ENCODE measurements at regions not wholly inside any gene's neighbourhood (a gene's known extent, or its start where the extent isn't known, plus 50 kb on each side); places are given as distances from the start of the nearest gene placed in this dataset.

DNA sequence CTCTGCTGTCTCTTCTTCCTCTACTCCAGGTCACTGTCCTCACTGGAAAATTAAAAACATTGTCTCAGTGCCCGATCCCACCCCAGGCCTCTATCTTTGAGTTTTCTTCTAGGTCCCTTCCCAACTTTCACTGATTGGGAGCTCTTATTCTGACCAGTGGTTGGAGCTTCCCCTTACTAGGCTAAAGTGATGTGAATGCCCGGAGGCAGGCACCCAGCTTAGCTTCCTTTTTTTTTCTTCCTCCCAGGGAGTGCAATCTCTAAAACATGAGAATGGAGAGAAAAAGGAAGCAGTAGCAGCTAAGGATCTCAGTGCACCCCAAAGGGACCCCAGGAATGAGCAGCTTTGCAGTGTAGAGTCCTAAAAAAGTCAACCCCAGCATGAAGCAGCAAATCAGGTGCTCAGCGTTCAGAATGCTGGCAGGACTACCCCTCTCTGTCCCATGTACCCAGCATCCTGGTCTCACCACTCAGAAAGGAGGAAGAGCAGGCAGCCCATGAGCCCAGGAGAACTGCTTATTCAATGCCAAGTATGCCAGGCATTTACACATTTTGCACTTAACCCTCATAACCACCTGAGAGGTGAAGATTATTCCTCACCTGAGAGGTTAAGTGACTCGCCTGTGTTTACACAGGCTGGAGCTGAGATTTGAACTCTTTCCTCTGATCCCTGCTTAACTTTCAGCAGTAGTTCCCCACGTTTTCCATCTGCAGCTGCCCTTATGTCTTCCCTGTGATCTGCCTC lies 146.2 kb upstream of the PWP1 start:
- no peak for DNase-seq (ENCODE audit: extremely low read depth, low read depth, low spot score)

DNA sequence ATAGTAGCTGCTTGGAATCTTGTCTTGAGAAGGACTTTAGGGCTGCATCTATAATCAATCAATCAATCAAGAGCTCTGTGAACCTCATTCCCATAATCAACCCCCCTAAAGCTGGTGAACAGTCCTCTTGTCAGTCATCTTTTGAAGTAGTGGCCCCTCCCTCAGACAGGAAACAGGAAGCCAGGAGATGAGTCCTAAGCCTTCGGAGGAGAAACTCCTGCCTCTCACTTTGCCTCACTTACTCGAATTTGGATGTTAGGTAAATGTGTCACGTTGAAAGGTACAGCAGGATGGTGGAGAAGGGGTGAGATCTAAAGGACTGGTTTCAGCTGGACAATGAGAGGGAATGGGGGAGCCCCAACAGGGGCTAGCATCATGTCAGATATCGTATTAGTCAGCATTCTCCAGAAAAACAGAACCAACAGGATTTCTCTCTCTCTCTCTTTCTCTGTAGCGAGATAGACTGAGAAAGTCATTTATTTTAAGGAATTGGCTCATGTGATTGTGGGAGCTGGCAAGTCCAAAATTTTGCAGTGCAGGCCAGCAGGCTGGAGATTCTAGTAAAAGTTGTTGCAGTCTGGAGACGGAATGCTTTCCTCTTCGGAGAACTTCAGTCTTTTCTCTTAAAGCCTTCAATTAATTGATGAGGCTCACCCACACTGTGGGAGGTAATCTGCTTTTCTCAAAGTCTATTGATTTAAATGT lies 144.4 kb upstream of the PWP1 start:
- no peak for DNase-seq (ENCODE audit: extremely low read depth, low read depth, low spot score)

DNA sequence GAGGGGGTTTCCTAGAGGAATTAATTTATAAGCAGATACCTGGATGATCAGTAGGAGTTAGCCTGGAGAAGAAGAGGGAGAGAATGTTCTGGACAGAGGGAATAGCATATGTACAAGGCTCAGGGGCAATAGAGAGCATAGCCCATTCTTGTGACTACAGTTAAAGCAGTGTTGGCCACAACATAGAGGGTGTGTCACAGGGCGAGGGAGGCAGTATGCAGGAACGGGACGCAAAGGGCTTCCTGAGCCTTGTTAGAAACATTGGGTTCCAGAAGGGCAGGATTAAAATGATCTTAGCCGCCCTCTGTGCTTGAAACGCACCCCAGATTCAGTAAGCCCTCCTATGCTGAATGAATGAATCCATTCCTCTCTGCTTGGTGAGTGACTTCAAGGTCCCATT lies 142.2 kb upstream of the PWP1 start:
- DNase-seq (ENCODE audit: extremely low read depth, low read depth, low spot score), result no peak

- DNase-seq (ENCODE audit: extremely low read depth, low read depth, low spot score), result no peak
Observed at GRCh38 chr12:107543841-107544240, 141.8 kb upstream of the PWP1 start.

DNA sequence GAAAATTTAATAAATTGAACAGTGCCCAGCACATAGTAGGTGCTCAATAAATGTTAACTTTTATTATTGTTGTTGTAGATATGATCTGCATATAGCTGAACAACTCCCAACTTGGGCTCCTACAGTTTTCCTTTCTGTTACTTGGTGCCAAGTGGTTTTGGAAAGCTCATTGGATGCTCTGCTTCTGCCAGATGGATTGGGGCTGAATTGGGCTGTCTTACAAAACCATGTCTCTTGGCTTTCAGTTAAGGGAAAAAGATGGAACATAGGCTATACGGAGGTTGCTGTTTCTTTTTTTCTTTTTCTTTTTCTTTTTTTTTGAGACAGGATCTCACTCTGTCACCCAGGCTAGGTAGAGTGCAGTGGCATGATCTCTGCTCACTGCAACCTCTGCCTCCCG lies 140.7 kb upstream of the PWP1 start:
- no peak for DNase-seq (ENCODE audit: extremely low read depth, low read depth, low spot score)

DNA sequence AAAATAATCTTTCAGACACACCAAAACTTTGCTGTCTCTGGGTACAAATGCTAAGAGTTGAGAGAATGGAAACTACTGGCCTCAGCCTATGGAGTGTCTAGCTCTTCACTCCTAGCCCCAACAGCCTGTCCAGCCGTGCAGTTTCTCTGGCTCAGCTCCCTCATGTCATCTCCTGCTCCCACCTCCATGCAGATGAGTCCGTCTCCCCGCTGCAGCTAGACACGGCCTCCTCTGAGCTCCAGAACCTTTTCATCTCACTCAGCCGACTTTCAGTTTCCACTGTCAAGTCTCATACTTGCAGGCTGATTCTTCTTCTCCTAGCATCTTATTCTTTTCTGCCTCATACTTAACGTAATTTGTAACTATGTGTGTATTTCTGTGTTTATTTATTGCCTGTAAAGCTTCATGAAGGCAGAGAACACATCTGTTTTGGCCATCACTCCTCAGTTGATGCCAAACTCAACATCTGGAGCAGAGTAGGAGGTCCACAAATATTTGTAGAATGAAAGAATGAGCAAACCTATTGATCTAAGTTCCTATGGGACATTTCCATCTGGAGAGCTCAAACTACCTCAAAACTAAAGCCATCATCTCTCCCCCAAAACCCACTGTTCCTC lies 139.8 kb upstream of the PWP1 start:
- no peak for DNase-seq (ENCODE audit: extremely low read depth, low read depth, low spot score)

DNA sequence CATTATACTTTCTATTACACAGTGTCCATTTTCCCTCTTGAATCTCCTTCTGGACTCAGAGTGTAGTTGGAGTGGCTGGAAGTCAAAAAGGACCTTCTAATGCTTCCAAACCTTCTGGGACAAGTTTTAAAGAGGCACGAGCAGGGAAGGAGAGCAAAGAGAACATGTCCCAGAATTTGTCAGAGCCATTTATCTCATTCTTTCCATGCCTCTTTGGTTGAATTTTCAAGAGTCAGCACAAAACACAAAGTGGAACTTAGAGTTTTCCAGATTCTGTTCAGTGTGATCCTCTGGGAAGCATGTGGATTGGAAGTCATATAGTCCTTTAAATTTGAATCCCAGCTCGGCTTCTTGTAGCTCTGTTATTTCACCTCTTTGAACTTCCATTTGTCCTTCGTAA lies 138.2 kb upstream of the PWP1 start:
- no peak for DNase-seq (ENCODE audit: extremely low read depth, low read depth, low spot score)

DNA sequence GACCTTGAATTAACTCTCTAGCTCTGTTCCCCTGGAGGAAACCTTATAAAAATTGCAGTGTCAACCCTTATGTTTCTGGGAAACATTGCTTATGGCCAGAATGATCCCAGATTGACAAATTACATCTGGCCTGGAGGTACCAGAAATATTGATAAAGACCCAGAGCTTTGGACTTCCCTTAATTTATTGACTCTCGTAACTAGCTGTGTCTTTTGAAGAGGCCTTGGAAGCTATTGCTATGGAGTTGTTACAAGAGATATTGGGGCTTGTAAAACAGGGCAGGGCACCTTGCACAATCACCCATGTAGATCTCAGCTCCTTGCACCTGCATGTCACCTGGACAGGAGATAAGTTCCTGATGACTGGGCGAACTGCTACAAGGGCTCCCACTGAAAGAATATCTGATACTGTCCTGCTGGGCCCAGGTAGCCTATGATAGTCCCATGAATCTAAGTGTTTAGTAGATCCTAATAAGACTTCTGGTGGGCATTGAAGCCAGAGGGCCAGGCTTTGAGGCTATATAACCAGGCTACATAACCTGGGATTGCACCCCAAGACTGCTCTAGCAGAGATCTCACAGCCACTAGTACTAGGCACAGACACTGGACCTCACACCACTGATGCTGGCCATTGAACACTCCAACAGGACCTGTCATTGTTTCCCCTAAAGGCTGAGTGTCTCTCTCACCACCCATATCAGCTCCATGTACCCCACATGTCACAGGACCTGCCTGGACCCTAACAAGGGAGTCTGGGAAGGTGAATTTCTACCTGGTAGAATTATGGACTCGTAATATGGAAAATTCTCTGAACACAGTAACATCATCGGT lies 135.7 kb upstream of the PWP1 start:
- no peak for DNase-seq (ENCODE audit: extremely low read depth, low read depth, low spot score)

- DNase-seq (ENCODE audit: extremely low read depth, low read depth, low spot score), result no peak
Observed at GRCh38 chr12:107551434-107551833, 134.2 kb upstream of the PWP1 start.

- no peak for DNase-seq (ENCODE audit: extremely low read depth, low read depth, low spot score)
Observed at GRCh38 chr12:107552263-107552662, 133.3 kb upstream of the PWP1 start.

GRCh38 chr12:107553211-107553765 lies 132.3 kb upstream of the PWP1 start:
- no peak for DNase-seq (ENCODE audit: extremely low read depth, low read depth, low spot score)

DNA sequence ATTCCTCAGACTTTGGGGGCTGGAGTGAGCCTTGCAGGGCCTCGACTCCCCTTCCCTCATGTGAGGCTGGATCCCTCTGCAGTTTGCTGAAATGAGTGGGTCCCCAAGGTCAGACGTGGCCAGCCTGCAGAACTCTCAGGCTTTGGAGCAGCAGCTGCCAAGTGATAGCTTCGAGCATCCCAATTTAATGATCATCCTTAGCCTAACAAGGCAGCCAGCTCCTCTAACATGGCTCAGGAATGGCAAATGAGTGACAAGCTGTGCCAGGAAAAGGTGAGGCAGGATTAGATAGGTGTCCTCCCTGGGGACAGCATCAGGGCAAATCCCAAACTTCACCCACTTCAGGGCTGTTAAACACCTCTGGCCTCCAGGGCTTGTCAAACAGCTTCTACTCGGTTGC lies 130.7 kb upstream of the PWP1 start:
- DNase-seq (ENCODE audit: extremely low read depth, low read depth, low spot score), result no peak

GRCh38 chr12:107557026-107557425 lies 128.6 kb upstream of the PWP1 start:
- no peak for DNase-seq (ENCODE audit: extremely low read depth, low read depth, low spot score)

GRCh38 chr12:107557589-107558100 lies 128.0 kb upstream of the PWP1 start:
- DNase-seq (ENCODE audit: extremely low read depth, low read depth, low spot score), result no peak

GRCh38 chr12:107558141-107558815 lies 127.3 kb upstream of the PWP1 start:
- DNase-seq (ENCODE audit: extremely low read depth, low read depth, low spot score), result no peak

GRCh38 chr12:107558816-107559382 lies 126.7 kb upstream of the PWP1 start:
- DNase-seq (ENCODE audit: extremely low read depth, low read depth, low spot score), result no peak

GRCh38 chr12:107560165-107560898 lies 125.3 kb upstream of the PWP1 start:
- DNase-seq (ENCODE audit: extremely low read depth, low read depth, low spot score), result no peak

GRCh38 chr12:107560899-107561285 lies 124.7 kb upstream of the PWP1 start:
- DNase-seq (ENCODE audit: extremely low read depth, low read depth, low spot score), result no peak

DNA sequence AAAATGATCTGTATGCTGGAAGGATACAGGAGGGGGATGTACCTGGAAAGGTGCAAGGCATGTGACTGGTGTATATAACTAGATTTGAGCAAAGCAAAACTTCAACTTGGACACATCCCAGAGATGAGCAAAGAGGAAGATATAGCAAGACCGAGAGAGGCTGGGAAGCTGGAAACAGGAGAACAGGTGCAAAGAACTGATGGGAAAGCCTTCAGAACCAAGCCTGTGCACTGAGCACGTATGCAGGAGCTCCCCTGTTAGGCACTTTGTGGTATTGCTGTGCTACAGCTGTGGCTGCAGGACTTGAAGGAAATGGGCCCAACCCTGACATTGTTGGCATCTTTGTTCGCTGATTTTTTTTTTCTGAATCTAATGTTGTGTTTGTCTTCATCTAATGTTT lies 120.7 kb upstream of the PWP1 start:
- no peak for DNase-seq (ENCODE audit: extremely low read depth, low read depth, low spot score)
